MM.1S (cell line): ENCODE measurements at regions not wholly inside any gene's neighbourhood (a gene's known extent, or its start where the extent isn't known, plus 50 kb on each side); places are given as distances from the start of the nearest gene placed in this dataset.

Experiments
- EZH2phosphoT487 ChIP-seq: fragments of 300-600 bp; sonication (generic); IDR thresholded peaks from 2 replicates; pipeline ENCODE4 v1.6.1; 2018; ENCODE audit warnings: antibody characterized with exemption, low read length
- TF ChIP-seq, protein P1 (sequence below): fragments of 300-600 bp; sonication (generic); IDR thresholded peaks from 2 replicates; pipeline ENCODE4 v1.5.1; 2016; ENCODE audit warnings: antibody characterized with exemption, low read length, mixed read lengths

DNA sequence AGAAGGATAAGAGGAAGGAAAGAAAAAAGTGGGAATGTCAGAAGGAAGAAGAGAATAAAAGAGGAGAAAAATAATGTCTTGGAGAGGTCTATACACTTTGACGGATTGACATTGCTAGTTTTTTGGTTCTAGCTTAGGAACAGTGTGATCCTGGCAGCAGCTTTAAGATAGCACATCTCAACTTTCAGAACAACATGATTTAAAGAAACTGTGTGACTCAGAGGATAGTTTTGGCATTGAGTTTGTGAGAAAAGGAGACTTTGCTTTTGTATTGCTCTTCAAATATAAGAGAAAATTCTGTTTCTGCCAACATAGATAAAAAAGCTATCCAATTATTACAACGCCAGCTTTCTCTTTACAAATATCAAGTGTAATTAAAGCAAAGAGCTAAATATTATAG lies 260.7 kb upstream of the ARRDC3 start:
- TF ChIP-seq, protein P1, sequence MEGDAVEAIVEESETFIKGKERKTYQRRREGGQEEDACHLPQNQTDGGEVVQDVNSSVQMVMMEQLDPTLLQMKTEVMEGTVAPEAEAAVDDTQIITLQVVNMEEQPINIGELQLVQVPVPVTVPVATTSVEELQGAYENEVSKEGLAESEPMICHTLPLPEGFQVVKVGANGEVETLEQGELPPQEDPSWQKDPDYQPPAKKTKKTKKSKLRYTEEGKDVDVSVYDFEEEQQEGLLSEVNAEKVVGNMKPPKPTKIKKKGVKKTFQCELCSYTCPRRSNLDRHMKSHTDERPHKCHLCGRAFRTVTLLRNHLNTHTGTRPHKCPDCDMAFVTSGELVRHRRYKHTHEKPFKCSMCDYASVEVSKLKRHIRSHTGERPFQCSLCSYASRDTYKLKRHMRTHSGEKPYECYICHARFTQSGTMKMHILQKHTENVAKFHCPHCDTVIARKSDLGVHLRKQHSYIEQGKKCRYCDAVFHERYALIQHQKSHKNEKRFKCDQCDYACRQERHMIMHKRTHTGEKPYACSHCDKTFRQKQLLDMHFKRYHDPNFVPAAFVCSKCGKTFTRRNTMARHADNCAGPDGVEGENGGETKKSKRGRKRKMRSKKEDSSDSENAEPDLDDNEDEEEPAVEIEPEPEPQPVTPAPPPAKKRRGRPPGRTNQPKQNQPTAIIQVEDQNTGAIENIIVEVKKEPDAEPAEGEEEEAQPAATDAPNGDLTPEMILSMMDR = no peak
- TF ChIP-seq EZH2phosphoT487 = no peak
